HG02943 (cell line): ENCODE measurements at regions not wholly inside any gene's neighbourhood (a gene's known extent, or its start where the extent isn't known, plus 50 kb on each side); places are given as distances from the start of the nearest gene placed in this dataset.
"Not testable (repeated sequence)": the region's sequence is repeated elsewhere in the genome, so short reads cannot be mapped to it uniquely, and the experiment has no call there.

ENCODE experiments used
- ATAC-seq: cut with Tn5 transposase; IDR thresholded peaks from one replicate; pipeline ENCODE4 v1.9.1; 2021; ENCODE audit warnings: mild to moderate bottlenecking, low read depth, moderate library complexity; ENCODE audit not compliant: unreplicated experiment

DNA sequence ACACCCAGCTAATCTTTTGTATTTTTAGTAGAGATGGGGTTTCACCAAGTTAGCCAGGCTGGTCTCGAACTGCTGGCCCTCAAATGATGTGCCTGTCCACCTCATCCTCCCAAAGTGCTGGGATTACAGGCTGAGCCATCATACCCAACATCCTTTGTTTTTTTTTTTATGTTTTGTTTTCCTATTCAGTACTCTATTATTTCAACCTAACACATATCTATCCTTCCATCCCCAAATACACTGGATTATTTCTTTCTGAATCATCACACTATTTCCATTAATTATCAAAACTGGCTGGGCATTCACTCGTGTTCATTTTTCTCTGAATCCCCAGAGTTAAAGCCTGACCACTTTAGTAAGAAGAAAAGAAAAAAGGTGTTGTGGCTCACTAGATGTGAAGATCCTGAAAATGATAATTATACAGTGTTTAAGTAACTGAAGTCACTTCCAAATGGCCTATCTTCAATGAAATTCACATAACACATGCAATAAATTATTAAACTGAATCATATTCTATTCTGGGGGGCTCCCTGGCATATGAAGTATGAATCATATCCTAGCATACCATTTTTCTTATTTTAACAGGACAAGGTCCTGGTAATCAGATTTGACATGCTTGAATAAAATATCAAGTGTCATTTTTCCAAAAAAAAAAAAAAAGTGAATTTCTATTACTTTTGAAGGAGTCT, 1754.2 kb downstream of the BRINP3 start:
- ATAC-seq: no peak

DNA sequence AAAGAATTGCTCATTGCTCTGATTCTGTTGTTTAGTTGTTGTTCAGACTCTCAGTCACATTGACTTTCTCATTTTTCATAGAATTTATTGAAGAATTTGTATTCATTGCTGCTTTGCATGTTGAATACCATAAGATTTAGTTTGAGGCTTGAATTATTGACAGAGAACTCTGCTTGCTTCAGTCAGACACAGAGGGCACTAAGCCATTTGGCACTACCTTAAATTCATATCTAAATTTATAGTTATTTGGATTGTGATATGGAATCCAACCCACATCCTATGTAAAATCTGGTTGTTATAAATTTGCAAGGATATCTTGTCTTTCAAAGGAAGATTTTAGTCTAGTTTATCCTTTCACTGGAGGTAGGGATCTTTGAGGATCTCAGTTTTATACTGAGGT, 1748.6 kb downstream of the BRINP3 start:
- ATAC-seq: no peak

DNA sequence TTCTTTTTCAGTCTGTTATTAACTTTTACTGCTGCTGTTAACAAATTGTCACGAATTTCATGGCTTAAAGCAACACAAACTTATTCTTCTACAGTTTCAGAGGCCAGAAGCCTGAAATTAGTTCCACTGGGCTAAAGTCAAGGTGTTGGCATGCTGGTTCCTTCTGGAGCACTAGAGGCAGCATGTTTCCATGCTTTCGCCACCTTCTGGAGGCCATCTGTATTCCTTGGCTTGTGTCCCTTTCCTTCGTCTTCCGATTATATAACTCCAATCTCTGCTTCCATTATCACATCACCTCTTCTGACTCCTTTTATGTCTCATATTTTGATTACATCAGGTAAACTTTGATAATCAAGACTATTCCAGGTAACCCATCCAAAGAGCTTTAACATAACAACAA, 1742.1 kb downstream of the BRINP3 start:
- no peak for ATAC-seq

DNA sequence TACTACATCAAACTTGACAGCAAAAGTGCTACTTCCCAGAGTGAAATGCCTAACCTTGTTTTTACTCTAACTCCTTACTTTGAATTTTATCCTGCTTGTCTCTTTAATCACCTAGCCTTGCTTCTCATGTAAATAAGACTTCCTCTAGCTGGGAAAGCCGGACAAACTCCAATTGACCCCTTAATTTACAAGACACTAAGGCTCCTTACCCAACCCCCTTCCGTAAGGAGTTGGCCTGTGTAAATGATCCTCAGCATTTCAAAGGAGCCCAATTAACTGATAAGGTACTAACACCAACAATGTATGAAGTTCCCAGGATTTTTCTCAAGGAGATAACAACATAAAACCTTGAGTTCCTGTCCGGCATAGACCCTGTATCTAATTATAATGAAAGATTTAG, 1728.4 kb downstream of the BRINP3 start:
- ATAC-seq: not testable (repeated sequence)

DNA sequence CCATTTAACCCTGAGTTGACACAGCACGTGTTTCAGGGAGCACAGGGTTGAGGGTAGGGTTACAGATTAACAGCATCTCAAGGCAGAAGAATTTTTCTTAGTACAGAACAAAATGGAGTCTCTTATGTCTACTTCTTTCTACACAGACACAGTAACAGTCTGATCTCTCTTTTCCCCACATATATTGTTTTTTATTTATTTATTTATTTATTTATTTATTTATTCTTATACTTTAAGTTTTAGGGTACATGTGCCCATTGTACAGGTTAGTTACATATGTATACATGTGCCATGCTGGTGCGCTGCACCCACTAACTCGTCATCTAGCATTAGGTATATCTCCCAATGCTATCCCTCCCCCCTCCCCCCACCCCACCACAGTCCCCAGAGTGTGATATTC, 1725.6 kb downstream of the BRINP3 start:
- not testable (repeated sequence) for ATAC-seq

DNA sequence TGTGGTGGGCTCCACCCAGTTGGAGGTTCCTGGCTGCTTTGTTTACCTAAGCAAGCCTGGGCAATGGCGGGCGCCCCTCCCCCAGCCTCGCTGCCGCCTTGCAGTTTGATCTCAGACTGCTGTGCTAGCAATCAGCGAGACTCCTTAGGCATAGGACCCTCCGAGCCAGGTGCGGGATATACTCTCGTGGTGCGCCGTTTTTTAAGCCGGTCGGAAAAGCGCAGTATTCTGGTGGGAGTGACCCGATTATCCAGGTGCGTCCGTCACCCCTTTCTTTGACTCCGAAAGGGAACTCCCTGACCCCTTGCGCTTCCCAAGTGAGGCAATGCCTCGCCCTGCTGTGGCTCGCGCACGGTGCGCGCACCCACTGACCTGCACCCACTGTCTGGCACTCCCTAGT, 1719.9 kb downstream of the BRINP3 start:
- ATAC-seq: not testable (repeated sequence)

DNA sequence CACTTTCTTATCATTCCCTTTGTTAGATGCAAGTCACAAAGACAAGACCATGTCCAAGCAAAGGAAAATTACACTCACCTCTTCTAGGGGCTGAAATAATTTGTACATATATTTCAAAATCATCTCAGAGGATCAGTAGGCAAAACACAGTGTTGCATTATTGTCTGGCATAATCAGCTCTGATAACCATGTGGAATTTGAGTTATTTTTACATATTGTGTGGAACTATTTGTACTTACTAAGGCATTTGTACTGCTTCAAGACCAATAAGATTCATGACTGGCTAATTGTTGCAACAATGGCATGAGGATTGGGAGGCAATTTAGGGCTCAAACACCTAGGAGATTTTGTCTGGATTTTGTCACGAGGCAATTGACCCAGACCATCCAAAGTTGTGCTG, 1716.4 kb downstream of the BRINP3 start:
- no peak for ATAC-seq

DNA sequence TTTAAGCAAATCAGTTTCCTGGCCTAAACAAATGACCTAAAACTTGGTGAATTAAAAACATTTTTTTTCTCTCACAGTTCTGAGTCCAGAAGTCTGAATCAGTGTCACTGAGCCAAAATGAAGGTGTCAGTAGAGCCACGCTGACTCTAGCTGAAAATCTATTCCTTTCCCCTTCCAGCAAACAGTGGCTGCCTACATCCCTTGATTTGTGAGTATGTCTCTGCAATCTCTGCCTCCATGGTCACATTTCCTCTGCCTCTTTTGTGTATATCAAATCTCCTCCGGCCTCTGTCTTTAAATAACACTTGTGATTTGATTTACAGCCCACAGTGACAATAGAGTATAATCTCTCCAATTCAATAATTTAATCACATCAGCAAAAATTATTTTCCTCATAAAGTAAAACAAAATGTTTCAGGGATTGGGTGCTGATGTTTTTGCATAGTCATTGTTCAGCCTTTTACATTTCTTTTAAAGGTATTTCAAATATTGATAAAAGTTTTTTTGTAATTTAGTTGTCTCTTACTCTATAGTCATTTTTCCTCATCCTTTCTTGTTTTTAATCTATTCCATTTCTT, 1715.4 kb downstream of the BRINP3 start:
- no peak for ATAC-seq

DNA sequence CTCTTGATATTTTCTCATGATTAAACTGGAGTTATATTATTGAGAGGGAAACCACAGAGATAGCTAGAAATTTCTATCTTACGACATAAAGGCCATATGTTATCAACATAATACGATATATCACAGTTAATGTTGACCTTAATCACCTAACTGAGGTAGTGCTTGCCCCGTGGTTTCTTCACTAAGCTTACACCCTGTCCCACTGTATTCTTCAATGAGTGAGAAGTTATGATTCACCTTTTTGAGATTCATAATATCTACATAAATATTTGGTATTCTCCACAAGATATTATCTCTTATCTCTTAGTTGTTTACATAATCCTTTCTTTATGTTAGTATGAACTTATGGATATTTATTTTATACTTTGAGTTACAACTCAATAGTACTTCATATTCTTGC, 1714.1 kb downstream of the BRINP3 start:
- ATAC-seq: no peak

DNA sequence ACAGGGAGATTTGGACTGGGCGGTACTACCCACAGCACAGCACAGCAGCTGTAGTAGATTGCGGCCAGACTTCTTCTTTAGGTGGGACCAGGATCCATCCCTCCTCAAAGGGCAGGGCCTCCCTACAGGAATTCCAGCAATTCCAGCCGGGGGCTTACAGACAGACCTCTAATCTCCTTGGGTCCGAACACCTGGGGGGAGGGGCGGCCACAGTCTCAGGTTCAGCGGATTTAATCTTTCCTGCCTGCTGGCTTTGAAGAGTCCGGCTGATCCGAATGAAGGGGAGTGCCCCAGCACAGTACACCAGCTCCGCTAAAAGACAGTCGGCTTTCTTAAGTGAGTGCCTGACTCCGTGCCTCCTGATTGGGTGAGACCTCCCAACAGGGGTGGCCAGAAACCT, 1708.5 kb downstream of the BRINP3 start:
- ATAC-seq: no peak

DNA sequence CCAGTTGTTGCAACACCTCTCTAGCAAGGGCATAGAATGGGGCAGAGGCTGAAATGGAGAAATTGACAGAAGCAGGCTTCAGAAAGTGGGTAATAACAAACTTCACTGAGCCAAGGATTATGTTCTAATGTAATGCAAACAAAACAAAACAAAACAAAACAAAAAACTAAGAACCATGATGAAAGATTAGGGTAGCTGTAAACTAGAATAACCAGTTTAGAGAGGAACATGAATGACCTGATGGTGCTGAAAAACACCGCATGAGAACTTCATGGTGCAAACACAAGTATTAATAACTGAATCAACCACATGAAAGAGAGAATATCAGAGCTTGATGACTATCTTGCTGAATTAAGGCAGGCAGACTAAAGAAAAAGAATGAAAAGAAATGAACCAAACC, 1707.7 kb downstream of the BRINP3 start:
- ATAC-seq: no peak

DNA sequence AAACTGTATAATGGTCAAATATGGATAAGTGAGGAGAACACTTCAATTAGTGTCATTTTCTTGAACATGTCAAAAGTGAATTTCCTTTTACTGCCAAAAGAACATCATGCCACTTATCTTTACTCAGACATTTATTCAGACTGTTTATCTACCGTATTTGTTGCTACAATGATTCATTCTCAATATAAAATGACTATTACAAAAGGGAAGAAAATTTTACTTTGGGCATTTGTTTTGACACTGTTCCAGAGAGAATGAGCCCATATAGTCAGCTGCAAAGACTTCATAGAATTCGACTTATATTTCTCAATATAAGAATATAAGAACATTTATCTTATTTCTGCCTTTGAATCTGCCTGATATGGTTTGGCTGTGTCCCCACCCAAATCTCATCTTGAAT, 1699.1 kb downstream of the BRINP3 start:
- ATAC-seq: no peak

DNA sequence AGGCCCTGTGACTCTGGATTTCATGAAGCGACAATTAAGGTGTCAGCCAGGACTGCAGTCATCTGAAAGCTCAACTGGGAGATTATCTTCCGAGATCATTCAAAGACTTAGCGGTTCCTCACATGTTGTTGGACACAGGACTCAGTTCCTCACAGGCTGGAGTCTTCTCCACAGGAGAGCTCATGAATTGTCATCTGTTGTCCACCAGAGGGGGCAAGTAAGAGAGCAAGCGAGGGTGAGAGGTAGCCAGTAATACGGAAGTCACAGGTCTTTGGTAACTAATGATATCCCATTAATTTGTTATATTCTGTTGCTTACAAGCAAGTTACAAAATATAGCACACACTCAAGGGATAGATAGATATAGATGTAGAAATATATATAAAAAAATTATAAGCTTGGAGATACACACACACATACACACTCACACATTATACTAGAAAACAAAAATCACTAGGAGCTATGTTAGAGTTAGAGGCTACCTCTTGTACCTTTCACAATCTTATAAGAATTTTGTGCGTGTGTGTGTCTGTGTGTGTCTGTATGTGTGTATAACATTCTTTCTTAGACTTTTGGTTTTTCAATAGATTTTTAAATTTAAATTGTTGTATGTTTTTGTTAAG, 1695.3 kb downstream of the BRINP3 start:
- ATAC-seq: no peak

DNA sequence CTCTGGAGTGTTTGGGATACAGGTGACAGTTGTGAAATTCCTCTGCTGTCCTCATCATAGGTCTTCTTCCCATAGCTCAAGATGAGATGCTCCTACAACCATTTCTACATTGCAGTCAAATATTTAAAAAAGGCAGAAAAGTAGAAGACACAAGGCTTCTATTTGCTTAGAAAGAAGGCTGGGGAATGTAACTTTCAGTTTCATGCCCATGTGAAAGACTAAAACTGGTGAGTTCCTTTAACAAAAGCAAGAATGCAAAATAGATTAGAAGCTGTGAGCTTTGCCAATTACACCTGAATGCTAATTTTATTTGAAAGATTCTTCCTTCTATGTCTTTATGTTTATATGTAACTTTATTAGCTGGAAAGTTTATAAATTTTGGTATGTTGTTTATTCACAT, 1682.7 kb downstream of the BRINP3 start:
- no peak for ATAC-seq

DNA sequence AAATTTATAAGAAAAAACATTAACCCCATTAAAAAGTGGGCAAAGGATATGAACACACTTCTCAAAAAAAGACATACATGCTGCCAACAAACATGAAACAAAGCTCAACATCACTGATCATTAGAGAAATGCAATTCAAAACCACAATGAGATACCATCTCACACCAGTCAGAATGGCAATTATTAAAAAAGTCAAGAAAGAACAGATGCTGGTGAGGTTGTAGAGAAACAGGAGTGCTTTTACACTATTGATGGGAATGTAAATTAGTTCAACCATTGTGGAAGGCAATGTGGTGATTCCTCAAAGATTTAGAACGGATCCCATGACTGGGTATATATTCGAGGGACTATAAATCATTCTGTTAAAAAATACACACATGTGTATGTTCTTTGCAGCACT, 1665.5 kb downstream of the BRINP3 start:
- not testable (repeated sequence) for ATAC-seq

DNA sequence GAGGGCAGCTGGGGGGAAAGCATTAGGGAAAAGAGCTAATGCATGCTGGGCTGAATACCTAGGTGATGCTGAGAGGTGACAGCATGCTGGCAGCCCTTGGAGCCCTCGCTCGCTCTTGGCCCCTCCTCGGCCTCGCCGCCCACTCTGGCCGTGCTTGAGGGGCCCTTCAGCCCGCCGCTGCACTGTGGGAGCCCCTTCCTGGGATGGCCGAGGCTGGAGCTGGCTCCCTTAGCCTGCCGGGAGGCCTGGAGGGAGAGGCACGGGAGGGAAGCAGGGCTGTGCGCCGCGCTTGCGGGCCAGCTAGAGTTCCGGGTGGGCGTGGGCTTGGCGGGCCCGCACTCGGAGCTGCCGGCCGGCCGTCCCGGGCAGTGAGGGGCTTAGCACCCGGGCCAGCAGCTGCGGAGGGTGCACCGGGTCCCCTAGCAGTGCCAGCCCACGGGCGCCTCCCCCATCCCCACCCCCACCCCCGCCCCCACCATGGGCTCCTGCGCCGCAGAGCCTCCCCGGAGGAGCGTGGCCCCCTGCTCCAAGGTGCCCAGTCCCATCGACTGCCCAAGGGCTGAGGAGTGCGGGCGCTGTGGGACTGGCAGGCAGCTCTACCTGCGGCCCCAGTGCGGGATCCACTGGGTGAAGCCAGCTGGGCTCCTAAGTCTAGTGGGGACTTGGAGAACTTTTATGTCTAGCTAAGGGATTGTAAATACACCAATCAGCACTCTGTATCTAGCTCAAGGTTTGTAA, 1664.7 kb downstream of the BRINP3 start:
- not testable (repeated sequence) for ATAC-seq

DNA sequence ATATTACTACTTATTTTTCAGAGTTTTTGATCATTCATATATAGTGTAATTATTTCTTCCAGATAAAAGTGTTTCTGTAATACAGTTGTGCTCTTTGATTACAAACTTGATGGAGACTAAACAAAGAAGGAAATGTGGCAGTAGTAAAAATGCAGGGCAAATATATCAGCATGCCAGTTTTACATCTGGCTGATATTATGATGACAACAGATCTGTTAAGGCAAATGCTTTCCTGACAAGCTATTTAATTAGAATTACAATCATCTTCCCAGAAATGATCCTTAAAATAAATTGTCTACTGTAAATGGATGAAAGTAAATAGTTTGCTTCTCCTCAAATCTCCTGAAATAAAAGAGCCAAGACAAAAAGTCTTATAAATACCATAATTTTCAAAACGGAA, 1659.8 kb downstream of the BRINP3 start:
- ATAC-seq: no peak

DNA sequence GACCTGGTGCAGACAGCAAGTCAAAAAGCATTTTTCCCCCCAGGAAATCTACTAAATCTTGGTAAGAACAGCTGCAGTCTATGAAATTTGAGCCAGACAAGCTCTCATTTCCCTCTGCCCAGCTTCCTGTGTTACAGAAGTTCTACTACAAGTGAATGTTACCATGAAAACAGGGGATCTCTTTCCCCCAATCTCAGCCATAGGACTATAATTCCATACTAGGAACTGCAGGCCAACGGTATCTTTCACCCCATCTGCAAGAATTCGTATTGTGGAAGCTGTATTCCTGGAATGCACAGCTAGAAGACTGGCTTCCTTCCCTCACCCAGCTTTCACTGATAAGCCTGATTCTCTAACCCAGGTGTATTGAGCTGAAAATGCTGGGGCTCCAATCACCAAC, 1655.4 kb downstream of the BRINP3 start:
- no peak for ATAC-seq

DNA sequence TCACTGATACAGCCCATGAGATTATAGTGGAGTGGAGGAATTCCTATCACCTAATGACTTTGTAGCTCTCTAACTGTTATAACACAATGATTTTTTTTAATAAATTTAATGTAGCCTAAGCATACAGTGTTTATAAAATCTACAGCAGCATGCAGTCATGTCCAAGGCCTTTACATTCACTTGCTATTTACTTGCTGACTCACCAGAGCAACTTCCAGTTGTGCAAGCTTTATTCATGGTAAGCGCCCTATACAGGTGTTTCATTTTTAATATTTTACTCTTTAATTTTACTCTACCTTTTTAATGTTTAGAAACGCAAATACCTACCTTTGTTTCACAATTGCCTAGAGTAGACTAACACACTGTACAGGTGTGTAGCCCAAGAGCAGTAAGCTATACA, 1652.2 kb downstream of the BRINP3 start:
- ATAC-seq: no peak

DNA sequence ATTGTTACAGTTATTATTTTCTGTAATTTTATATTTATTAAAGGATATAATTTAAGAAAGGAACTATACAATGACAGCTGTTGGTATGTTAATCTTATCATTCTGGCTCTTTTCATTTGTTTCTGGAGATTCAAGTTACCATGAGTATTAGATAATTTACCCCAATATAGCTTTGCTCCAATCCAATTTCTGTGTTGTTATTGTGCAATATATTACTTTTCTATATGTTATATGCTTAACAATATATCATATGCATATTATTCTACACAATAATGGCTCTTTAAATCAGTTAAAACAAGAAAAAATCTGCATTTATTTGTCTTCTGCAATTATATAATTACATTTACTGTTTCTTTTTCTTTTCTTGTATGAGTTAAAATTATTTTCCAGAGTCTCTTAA, 1650.9 kb downstream of the BRINP3 start:
- ATAC-seq: no peak

DNA sequence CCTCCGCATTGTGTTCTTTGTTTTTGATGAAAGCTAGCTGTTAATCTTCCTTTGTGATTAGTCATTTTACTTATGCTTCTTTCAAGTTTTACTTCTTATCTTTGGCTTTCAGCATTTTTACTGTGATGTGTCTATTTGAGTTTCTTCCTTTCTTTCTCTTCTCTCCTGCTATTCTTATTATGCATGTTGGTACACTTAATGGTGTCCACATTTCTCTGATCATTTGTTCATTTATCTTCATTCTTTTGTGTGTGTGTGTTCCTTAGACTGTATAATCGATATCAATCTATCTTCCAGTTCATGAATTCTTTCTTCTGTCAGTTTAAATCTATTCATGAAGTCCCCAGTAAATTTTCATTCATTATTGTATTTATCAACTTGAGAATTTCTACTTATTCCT, 1650.3 kb downstream of the BRINP3 start:
- ATAC-seq: no peak
